ENCODE measurements at regions not wholly inside any gene's neighbourhood (a gene's known extent, or its start where the extent isn't known, plus 50 kb on each side); places are given as distances from the start of the nearest gene placed in this dataset.
"Not testable (repeated sequence)": the region's sequence is repeated elsewhere in the genome, so short reads cannot be mapped to it uniquely, and the experiment has no call there.

GRCh38 chr9:24897826-24898225 lies 352.1 kb upstream of the IZUMO3 start:
- no peaks in the 10 kb centered on the region for H3K27me3 Mint-ChIP-seq (ENCODE audit: unreplicated experiment)
- peaks cover 7% of the 10 kb centered on the region for H3K9me3 Mint-ChIP-seq (ENCODE audit: unreplicated experiment)
- H3K36me3 Mint-ChIP-seq (ENCODE audit: unreplicated experiment): no peaks in the 10 kb centered on the region
- no peak for DNase-seq (ENCODE audit: extremely low spot score, unreplicated experiment)
- no peak overlapping the region for H3K27ac Mint-ChIP-seq (ENCODE audit: unreplicated experiment)
- no peak overlapping the region for H3K4me3 Mint-ChIP-seq (ENCODE audit: unreplicated experiment)
- no peaks in the 10 kb centered on the region for H3K4me1 Mint-ChIP-seq (ENCODE audit: unreplicated experiment)
- TF ChIP-seq, protein P1, sequence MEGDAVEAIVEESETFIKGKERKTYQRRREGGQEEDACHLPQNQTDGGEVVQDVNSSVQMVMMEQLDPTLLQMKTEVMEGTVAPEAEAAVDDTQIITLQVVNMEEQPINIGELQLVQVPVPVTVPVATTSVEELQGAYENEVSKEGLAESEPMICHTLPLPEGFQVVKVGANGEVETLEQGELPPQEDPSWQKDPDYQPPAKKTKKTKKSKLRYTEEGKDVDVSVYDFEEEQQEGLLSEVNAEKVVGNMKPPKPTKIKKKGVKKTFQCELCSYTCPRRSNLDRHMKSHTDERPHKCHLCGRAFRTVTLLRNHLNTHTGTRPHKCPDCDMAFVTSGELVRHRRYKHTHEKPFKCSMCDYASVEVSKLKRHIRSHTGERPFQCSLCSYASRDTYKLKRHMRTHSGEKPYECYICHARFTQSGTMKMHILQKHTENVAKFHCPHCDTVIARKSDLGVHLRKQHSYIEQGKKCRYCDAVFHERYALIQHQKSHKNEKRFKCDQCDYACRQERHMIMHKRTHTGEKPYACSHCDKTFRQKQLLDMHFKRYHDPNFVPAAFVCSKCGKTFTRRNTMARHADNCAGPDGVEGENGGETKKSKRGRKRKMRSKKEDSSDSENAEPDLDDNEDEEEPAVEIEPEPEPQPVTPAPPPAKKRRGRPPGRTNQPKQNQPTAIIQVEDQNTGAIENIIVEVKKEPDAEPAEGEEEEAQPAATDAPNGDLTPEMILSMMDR (IDR thresholded peaks at IDR 0.05): no peak

- DNase-seq (ENCODE audit: extremely low spot score, unreplicated experiment): no peak
- no peaks in the 10 kb centered on the region for H3K9me3 Mint-ChIP-seq (ENCODE audit: unreplicated experiment)
- H3K4me3 Mint-ChIP-seq (ENCODE audit: unreplicated experiment): no peak overlapping the region
- H3K36me3 Mint-ChIP-seq (ENCODE audit: unreplicated experiment): no peaks in the 10 kb centered on the region
- no peaks in the 10 kb centered on the region for H3K27me3 Mint-ChIP-seq (ENCODE audit: unreplicated experiment)
- no peaks in the 10 kb centered on the region for H3K4me1 Mint-ChIP-seq (ENCODE audit: unreplicated experiment)
- no peak overlapping the region for H3K27ac Mint-ChIP-seq (ENCODE audit: unreplicated experiment)
- TF ChIP-seq, protein P1 (IDR thresholded peaks at IDR 0.05): no peak
Measured at GRCh38 chr9:24881361-24881760, 335.7 kb upstream of the IZUMO3 start.

- TF ChIP-seq, protein P1 (IDR thresholded peaks at IDR 0.05): no peak
- DNase-seq (ENCODE audit: extremely low spot score, unreplicated experiment): no peak
- Mint-ChIP-seq H3K27me3 (ENCODE audit: unreplicated experiment) (no peaks in the 10 kb centered on the region), H3K4me1 (ENCODE audit: unreplicated experiment) (no peaks in the 10 kb centered on the region), H3K9me3 (ENCODE audit: unreplicated experiment) (no peaks in the 10 kb centered on the region), H3K4me3 (ENCODE audit: unreplicated experiment) (no peak overlapping the region), H3K36me3 (ENCODE audit: unreplicated experiment) (no peaks in the 10 kb centered on the region), H3K27ac (ENCODE audit: unreplicated experiment) (no peak overlapping the region)
Measured at GRCh38 chr9:24879591-24879990, 333.9 kb upstream of the IZUMO3 start.

GRCh38 chr9:24856601-24857000 lies 310.9 kb upstream of the IZUMO3 start:
- DNase-seq (ENCODE audit: extremely low spot score, unreplicated experiment); H3K4me3 Mint-ChIP-seq (ENCODE audit: unreplicated experiment); H3K9me3 Mint-ChIP-seq (ENCODE audit: unreplicated experiment); H3K27ac Mint-ChIP-seq (ENCODE audit: unreplicated experiment); H3K36me3 Mint-ChIP-seq (ENCODE audit: unreplicated experiment); H3K4me1 Mint-ChIP-seq (ENCODE audit: unreplicated experiment); H3K27me3 Mint-ChIP-seq (ENCODE audit: unreplicated experiment): not testable (repeated sequence)

DNA sequence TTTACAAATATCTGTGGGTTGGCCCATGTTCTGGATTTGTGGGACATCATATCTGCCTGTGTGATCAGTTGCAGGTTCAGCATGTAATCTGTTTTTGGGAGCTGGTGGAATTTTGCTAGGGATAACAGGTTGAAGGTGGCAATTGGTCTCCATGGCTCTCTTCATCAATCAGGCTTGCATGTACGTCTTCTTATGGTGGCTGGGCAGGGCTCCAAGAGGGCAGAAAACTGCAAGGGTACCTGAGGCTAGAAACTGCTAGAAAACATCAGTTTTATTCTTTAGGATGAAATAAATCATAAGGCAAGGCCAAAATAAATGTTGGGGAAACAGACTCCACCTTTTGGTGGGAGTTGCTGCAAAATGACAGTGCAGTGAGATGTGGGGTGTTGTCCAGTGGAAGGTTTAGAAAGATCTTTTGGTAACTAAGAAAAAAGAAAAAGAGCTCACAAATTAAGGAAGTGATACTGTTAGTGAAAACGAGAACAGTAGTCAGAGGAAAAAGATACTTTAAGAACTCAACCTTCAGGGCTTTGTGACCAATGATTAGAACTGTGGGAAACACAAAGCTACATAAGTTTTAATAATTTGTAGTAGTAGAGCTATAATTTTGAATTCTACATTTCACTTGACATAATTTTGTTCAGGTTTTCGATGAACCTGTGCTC lies 300.7 kb upstream of the IZUMO3 start:
- no peaks in the 10 kb centered on the region for H3K36me3 Mint-ChIP-seq (ENCODE audit: unreplicated experiment)
- TF ChIP-seq, protein P1 (IDR thresholded peaks at IDR 0.05): no peak
- no peaks in the 10 kb centered on the region for H3K27me3 Mint-ChIP-seq (ENCODE audit: unreplicated experiment)
- no peaks in the 10 kb centered on the region for H3K4me1 Mint-ChIP-seq (ENCODE audit: unreplicated experiment)
- no peak overlapping the region for H3K4me3 Mint-ChIP-seq (ENCODE audit: unreplicated experiment)
- no peak for DNase-seq (ENCODE audit: extremely low spot score, unreplicated experiment)
- H3K27ac Mint-ChIP-seq (ENCODE audit: unreplicated experiment): no peak overlapping the region
- H3K9me3 Mint-ChIP-seq (ENCODE audit: unreplicated experiment): peaks cover 3% of the 10 kb centered on the region

DNA sequence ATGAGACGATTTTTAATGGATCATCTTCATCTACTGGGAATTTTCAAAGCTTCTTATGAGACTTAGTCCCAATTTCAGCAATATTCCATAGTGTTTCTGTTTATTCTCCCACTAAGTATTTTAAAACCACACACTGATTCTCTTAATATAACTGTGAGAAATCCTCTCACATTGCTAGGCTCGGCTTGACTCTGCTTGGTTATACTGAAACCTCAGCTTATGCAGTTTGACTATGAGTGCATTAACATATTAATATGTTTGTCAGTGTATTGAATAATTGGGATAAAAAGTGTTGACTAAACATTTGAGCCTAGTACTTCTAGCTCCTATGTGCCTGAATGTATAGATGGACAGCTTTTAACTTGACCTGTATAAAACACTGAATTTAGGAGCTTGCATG lies 298.5 kb upstream of the IZUMO3 start:
- Mint-ChIP-seq H3K36me3 (ENCODE audit: unreplicated experiment) (no peaks in the 10 kb centered on the region), H3K4me1 (ENCODE audit: unreplicated experiment) (no peaks in the 10 kb centered on the region), H3K27me3 (ENCODE audit: unreplicated experiment) (no peaks in the 10 kb centered on the region), H3K4me3 (ENCODE audit: unreplicated experiment) (no peak overlapping the region), H3K27ac (ENCODE audit: unreplicated experiment) (no peak overlapping the region), H3K9me3 (ENCODE audit: unreplicated experiment) (peaks cover 3% of the 10 kb centered on the region)
- no peak for DNase-seq (ENCODE audit: extremely low spot score, unreplicated experiment)
- TF ChIP-seq, protein P1 (IDR thresholded peaks at IDR 0.05): no peak

Measured in osteocyte (in vitro differentiated cells).